Astrocyte of the spinal cord (primary cell): ENCODE measurements at regions not wholly inside any gene's neighbourhood (a gene's known extent, or its start where the extent isn't known, plus 50 kb on each side); places are given as distances from the start of the nearest gene placed in this dataset.

ENCODE experiments used
- DNase-seq: peaks from one replicate; pipeline ENCODE4 v3.0.0; 2011; ENCODE audit warnings: low read depth, low spot score
- H3K4me3 ChIP-seq: 2 replicates; pipeline ENCODE4 v1.5.1; 2011; ENCODE audit warnings: low read depth, mild to moderate bottlenecking, low read length, moderate library complexity
- CTCF ChIP-seq: IDR thresholded peaks from 2 replicates; pipeline ENCODE4 v1.5.1; 2012; ENCODE audit warnings: low read depth, mild to moderate bottlenecking, low read length, inconsistent platforms
- in situ Hi-C: cut with HindIII; loops from 2 replicates; pipeline ENCODE4 v1.10.0; 2017; ENCODE audit warnings: low sequenced_read_pairs

GRCh38 chr10:108784534-108784933 lies 1138.8 kb downstream of the XPNPEP1 start:
- in situ Hi-C loops: no loop called here
- DNase-seq: no peak
- H3K4me3 ChIP-seq: no peak overlapping the region
- no peak for TF ChIP-seq CTCF

GRCh38 chr10:108783897-108784296 lies 1139.4 kb downstream of the XPNPEP1 start:
- H3K4me3 ChIP-seq: no peak overlapping the region
- peak; percentile 49 for TF ChIP-seq CTCF
- peak; percentile 50 for DNase-seq
- in situ Hi-C loops: no loop called here

- H3K4me3 ChIP-seq: no peak overlapping the region
- in situ Hi-C loops: no loop called here
- no peak for TF ChIP-seq CTCF
- no peak for DNase-seq
Measured at GRCh38 chr10:108782411-108782810, 1140.9 kb downstream of the XPNPEP1 start.

- in situ Hi-C loops: no loop called here
- TF ChIP-seq CTCF: no peak
- DNase-seq: no peak
- H3K4me3 ChIP-seq: no peak overlapping the region
Measured at GRCh38 chr10:108779501-108779900, 1143.8 kb downstream of the XPNPEP1 start.

GRCh38 chr10:108775911-108776475 lies 1147.3 kb downstream of the XPNPEP1 start:
- in situ Hi-C loops: no loop called here
- H3K4me3 ChIP-seq: no peak overlapping the region
- DNase-seq: peak; percentile 22
- TF ChIP-seq CTCF: no peak

- no peak overlapping the region for H3K4me3 ChIP-seq
- DNase-seq: no peak
- in situ Hi-C loops: no loop called here
- no peak for TF ChIP-seq CTCF
Measured at GRCh38 chr10:108771106-108771505, 1152.2 kb downstream of the XPNPEP1 start.

- no peak overlapping the region for H3K4me3 ChIP-seq
- no peak for DNase-seq
- no peak for TF ChIP-seq CTCF
- in situ Hi-C loops: no loop called here
Measured at GRCh38 chr10:108765794-108766193, 1157.5 kb downstream of the XPNPEP1 start.
